SK-N-SH treated with all-trans-retinoic acid at 6 μM for 48 hours (cell line): ENCODE measurements at regions not wholly inside any gene's neighbourhood (a gene's known extent, or its start where the extent isn't known, plus 50 kb on each side); places are given as distances from the start of the nearest gene placed in this dataset.

Experiments
- ATAC-seq: fragments of 200-7000 bp; cut with Tn5 transposase; 3 replicates; pipeline ENCODE4 v1.9.1; 2020; ENCODE audit warnings: mild to moderate bottlenecking, moderate library complexity
- ARNTL ChIP-seq: fragments of 450-650 bp; formaldehyde crosslinking; IDR thresholded peaks from 2 replicates; pipeline ENCODE4 v1.5.0; 2020; ENCODE audit warnings: low read depth, mild to moderate bottlenecking, moderate library complexity, borderline replicate concordance
- BACH2 ChIP-seq: fragments of 250-450 bp; sonication (Bioruptor Pico); IDR thresholded peaks from 2 replicates; pipeline ENCODE4 v1.9.0; 2021; ENCODE audit warnings: mild to moderate bottlenecking, borderline replicate concordance
- ESRRG ChIP-seq: fragments of 250-450 bp; sonication (Bioruptor Pico); IDR thresholded peaks from 2 replicates; pipeline ENCODE4 v1.6.1; 2021; ENCODE audit warnings: mild to moderate bottlenecking
- GLIS3 ChIP-seq: fragments of 250-450 bp; sonication (Bioruptor Pico); IDR thresholded peaks from 2 replicates; pipeline ENCODE4 v1.5.0; 2020; ENCODE audit warnings: mild to moderate bottlenecking, moderate library complexity
- ISL1 ChIP-seq: fragments of 250-450 bp; sonication (Bioruptor Pico); IDR thresholded peaks from 2 replicates; pipeline ENCODE4 v2.1.2; 2022; ENCODE audit warnings: mild to moderate bottlenecking, moderate library complexity
- OSR1 ChIP-seq: fragments of 250-450 bp; sonication (Bioruptor Pico); IDR thresholded peaks from 2 replicates; pipeline ENCODE4 v1.8.0; 2022; ENCODE audit warnings: moderate library complexity, mild to moderate bottlenecking, inconsistent platforms
- PPARA ChIP-seq: fragments of 250-450 bp; sonication (Bioruptor Pico); IDR thresholded peaks from 2 replicates; pipeline ENCODE4 v1.5.0; 2020; ENCODE audit warnings: mild to moderate bottlenecking, borderline replicate concordance
- RARB ChIP-seq: fragments of 250-450 bp; sonication (Bioruptor Pico); IDR thresholded peaks from 2 replicates; pipeline ENCODE4 v1.8.0; 2021; ENCODE audit warnings: mild to moderate bottlenecking, moderate library complexity
- SNAI2 ChIP-seq: fragments of 250-450 bp; sonication (Bioruptor Pico); IDR thresholded peaks from 2 replicates; pipeline ENCODE4 v1.5.0; 2020; ENCODE audit warnings: mild to moderate bottlenecking, moderate library complexity
- TCF4 ChIP-seq: fragments of 250-450 bp; sonication (Bioruptor Pico); IDR thresholded peaks from 2 replicates; pipeline ENCODE4 v1.8.0; 2021; ENCODE audit warnings: mild to moderate bottlenecking, moderate library complexity, borderline replicate concordance
- TOX ChIP-seq: fragments of 250-450 bp; sonication (Bioruptor Pico); IDR thresholded peaks from 2 replicates; pipeline ENCODE4 v1.8.0; 2021; ENCODE audit warnings: mild to moderate bottlenecking, moderate library complexity, borderline replicate concordance
- ZC3H10 ChIP-seq: fragments of 250-450 bp; sonication (Bioruptor Pico); IDR thresholded peaks from 2 replicates; pipeline ENCODE4 v1.5.1; 2021; ENCODE audit warnings: mild to moderate bottlenecking, moderate library complexity
- ZFP3 ChIP-seq: fragments of 250-450 bp; sonication (Bioruptor Pico); IDR thresholded peaks from 2 replicates; pipeline ENCODE4 v1.5.0; 2020; ENCODE audit warnings: mild to moderate bottlenecking, moderate library complexity
- ZFP30 ChIP-seq: fragments of 450-650 bp; formaldehyde crosslinking; IDR thresholded peaks from 2 replicates; pipeline ENCODE4 v1.5.0; 2022; ENCODE audit warnings: mild to moderate bottlenecking, moderate library complexity
- ZNF565 ChIP-seq: fragments of 450-650 bp; formaldehyde crosslinking; conservative IDR thresholded peaks from 2 replicates; pipeline ENCODE4 v1.5.0; 2020; ENCODE audit warnings: low read depth, mild to moderate bottlenecking, moderate library complexity
- ZNF8 ChIP-seq: fragments of 450-650 bp; formaldehyde crosslinking; IDR thresholded peaks from 2 replicates; pipeline ENCODE4 v1.5.0; 2020; ENCODE audit warnings: mild to moderate bottlenecking, moderate library complexity
- TF ChIP-seq, protein P1 (sequence below): fragments of 250-450 bp; sonication (Bioruptor Pico); IDR thresholded peaks from 2 replicates; pipeline ENCODE4 v1.8.0; 2021; ENCODE audit warnings: low read depth, mild to moderate bottlenecking, moderate library complexity, borderline replicate concordance
- TF ChIP-seq, protein P2 (sequence below): fragments of 250-450 bp; sonication (Bioruptor Pico); IDR thresholded peaks from 2 replicates; pipeline ENCODE4 v1.5.1; 2021; ENCODE audit warnings: mild to moderate bottlenecking, moderate library complexity
- TF ChIP-seq, protein P3 (sequence below): fragments of 250-450 bp; sonication (Bioruptor Pico); IDR thresholded peaks from 2 replicates; pipeline ENCODE4 v1.5.1; 2020; ENCODE audit warnings: low read depth, mild to moderate bottlenecking, moderate library complexity
- TF ChIP-seq, protein P4 (sequence below): fragments of 250-450 bp; sonication (Bioruptor Pico); IDR thresholded peaks from 2 replicates; pipeline ENCODE4 v1.8.0; 2020; ENCODE audit warnings: mild to moderate bottlenecking, moderate library complexity, borderline replicate concordance
- TF ChIP-seq, protein P5 (sequence below): fragments of 250-450 bp; sonication (Bioruptor Pico); IDR thresholded peaks from 2 replicates; pipeline ENCODE4 v1.5.0; 2020; ENCODE audit warnings: mild to moderate bottlenecking, moderate library complexity

DNA sequence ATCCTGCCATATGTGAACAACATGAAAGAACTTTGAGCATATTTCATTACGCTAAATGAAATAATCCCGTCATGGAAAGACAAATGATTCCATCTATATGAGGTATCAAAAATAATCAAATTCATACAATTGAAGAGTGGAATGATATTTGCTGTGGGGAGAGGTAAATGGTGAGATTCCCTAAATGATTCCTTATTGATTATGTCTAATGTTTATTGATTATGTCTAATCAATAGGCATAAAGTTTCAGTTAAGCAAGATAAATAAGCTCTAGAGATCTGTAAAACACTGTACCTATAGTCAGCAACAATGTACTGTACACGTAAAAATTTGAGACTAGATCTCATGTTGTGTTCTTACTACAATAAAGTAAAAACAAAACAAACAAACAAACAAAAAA is 85.4 kb upstream of the MEGF10 start:
- no peak for ATAC-seq
- TF ChIP-seq ESRRG (no peak), ARNTL (CRISPR knock-in tag) (no peak), ZNF8 (no peak), TCF4 (CRISPR knock-in tag) (no peak), BACH2 (CRISPR knock-in tag) (no peak), PPARA (CRISPR knock-in tag) (no peak), ISL1 (CRISPR knock-in tag) (no peak), RARB (CRISPR knock-in tag) (no peak), OSR1 (no peak), SNAI2 (no peak), ZFP3 (no peak), ZFP30 (CRISPR knock-in tag) (no peak), TOX (CRISPR knock-in tag) (no peak), ZNF565 (no peak), ZC3H10 (CRISPR knock-in tag) (no peak)
- TF ChIP-seq, protein P1, sequence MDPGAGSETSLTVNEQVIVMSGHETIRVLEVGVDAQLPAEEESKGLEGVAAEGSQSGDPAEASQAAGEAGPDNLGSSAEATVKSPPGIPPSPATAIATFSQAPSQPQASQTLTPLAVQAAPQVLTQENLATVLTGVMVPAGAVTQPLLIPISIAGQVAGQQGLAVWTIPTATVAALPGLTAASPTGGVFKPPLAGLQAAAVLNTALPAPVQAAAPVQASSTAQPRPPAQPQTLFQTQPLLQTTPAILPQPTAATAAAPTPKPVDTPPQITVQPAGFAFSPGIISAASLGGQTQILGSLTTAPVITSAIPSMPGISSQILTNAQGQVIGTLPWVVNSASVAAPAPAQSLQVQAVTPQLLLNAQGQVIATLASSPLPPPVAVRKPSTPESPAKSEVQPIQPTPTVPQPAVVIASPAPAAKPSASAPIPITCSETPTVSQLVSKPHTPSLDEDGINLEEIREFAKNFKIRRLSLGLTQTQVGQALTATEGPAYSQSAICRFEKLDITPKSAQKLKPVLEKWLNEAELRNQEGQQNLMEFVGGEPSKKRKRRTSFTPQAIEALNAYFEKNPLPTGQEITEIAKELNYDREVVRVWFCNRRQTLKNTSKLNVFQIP (CRISPR knock-in tag) = no peak
- TF ChIP-seq, protein P2, sequence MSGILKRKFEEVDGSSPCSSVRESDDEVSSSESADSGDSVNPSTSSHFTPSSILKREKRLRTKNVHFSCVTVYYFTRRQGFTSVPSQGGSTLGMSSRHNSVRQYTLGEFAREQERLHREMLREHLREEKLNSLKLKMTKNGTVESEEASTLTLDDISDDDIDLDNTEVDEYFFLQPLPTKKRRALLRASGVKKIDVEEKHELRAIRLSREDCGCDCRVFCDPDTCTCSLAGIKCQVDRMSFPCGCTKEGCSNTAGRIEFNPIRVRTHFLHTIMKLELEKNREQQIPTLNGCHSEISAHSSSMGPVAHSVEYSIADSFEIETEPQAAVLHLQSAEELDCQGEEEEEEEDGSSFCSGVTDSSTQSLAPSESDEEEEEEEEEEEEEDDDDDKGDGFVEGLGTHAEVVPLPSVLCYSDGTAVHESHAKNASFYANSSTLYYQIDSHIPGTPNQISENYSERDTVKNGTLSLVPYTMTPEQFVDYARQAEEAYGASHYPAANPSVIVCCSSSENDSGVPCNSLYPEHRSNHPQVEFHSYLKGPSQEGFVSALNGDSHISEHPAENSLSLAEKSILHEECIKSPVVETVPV (CRISPR knock-in tag) = no peak
- TF ChIP-seq, protein P3, sequence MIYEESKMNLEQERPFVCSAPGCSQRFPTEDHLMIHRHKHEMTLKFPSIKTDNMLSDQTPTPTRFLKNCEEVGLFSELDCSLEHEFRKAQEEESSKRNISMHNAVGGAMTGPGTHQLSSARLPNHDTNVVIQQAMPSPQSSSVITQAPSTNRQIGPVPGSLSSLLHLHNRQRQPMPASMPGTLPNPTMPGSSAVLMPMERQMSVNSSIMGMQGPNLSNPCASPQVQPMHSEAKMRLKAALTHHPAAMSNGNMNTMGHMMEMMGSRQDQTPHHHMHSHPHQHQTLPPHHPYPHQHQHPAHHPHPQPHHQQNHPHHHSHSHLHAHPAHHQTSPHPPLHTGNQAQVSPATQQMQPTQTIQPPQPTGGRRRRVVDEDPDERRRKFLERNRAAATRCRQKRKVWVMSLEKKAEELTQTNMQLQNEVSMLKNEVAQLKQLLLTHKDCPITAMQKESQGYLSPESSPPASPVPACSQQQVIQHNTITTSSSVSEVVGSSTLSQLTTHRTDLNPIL (CRISPR knock-in tag) = no peak
- TF ChIP-seq, protein P4, sequence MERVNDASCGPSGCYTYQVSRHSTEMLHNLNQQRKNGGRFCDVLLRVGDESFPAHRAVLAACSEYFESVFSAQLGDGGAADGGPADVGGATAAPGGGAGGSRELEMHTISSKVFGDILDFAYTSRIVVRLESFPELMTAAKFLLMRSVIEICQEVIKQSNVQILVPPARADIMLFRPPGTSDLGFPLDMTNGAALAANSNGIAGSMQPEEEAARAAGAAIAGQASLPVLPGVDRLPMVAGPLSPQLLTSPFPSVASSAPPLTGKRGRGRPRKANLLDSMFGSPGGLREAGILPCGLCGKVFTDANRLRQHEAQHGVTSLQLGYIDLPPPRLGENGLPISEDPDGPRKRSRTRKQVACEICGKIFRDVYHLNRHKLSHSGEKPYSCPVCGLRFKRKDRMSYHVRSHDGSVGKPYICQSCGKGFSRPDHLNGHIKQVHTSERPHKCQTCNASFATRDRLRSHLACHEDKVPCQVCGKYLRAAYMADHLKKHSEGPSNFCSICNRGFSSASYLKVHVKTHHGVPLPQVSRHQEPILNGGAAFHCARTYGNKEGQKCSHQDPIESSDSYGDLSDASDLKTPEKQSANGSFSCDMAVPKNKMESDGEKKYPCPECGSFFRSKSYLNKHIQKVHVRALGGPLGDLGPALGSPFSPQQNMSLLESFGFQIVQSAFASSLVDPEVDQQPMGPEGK = no peak
- TF ChIP-seq, protein P5, sequence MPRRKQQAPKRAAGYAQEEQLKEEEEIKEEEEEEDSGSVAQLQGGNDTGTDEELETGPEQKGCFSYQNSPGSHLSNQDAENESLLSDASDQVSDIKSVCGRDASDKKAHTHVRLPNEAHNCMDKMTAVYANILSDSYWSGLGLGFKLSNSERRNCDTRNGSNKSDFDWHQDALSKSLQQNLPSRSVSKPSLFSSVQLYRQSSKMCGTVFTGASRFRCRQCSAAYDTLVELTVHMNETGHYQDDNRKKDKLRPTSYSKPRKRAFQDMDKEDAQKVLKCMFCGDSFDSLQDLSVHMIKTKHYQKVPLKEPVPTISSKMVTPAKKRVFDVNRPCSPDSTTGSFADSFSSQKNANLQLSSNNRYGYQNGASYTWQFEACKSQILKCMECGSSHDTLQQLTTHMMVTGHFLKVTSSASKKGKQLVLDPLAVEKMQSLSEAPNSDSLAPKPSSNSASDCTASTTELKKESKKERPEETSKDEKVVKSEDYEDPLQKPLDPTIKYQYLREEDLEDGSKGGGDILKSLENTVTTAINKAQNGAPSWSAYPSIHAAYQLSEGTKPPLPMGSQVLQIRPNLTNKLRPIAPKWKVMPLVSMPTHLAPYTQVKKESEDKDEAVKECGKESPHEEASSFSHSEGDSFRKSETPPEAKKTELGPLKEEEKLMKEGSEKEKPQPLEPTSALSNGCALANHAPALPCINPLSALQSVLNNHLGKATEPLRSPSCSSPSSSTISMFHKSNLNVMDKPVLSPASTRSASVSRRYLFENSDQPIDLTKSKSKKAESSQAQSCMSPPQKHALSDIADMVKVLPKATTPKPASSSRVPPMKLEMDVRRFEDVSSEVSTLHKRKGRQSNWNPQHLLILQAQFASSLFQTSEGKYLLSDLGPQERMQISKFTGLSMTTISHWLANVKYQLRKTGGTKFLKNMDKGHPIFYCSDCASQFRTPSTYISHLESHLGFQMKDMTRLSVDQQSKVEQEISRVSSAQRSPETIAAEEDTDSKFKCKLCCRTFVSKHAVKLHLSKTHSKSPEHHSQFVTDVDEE (CRISPR knock-in tag) = no peak

DNA sequence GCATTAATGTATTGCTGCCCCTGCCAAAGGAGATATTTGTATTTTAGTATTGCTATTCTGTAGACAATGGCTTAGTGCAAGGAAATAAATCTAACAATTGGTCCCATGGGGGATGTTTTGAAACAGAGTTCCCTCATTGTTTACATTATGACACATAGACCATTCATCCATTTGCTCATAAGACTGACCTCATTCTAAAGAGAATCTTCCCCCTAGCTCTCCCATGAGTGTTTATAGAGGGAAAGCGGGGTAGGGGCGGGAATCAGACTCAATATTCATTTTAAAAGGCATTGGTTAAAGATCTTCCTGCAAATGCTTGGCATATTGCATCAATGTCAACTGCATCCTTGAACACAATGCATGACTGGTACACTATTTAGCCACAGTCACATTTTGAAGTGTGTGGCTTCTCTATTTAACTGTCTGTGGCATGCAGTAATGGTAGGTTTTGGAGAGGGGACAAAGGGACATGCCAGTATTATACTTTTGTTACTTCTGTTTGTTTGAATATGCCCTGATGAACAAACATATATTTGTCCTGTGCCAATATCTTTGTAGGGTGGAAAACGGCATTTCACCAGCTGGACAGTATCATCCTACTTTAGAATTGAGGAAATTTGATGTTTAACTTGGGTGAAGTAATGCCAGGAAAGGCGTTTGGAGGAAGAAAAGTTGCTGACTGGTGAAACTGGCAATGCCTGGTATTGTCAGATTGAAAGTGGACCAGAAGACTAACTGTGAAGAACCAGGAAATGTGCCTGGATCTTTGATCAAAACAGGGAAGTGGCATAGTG is 84.1 kb upstream of the MEGF10 start:
- ATAC-seq = peak; percentile 57
- TF ChIP-seq TCF4 (CRISPR knock-in tag) = no peak
- peak; percentile 46 for TF ChIP-seq ISL1 (CRISPR knock-in tag)

DNA sequence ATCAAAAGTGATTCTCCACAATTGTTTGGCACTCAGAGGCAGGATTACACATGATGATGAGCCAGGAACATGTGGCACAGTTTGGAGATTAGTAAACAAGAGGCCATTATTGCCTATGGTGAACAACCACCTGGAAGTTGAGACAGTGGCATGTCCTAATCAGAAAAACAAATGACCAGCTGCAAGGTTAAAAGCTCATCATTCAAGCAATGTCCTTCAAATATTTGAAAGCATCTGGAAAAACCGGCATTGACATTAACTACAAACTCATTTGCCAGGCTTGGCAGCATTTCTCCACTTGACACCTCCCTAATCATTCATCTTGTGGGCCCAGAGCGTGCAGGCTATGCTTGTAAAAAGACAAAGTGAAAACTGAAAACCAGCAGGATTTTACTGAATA is 80.6 kb upstream of the MEGF10 start:
- ATAC-seq = no peak
- TF ChIP-seq TOX (CRISPR knock-in tag) (no peak), ISL1 (CRISPR knock-in tag) (no peak), SNAI2 (no peak), ZNF565 (no peak), ZFP3 (no peak), ZFP30 (CRISPR knock-in tag) (no peak), ZNF8 (no peak), GLIS3 (CRISPR knock-in tag) (no peak), OSR1 (no peak), BACH2 (CRISPR knock-in tag) (no peak), RARB (CRISPR knock-in tag) (no peak), TCF4 (CRISPR knock-in tag) (no peak), PPARA (CRISPR knock-in tag) (no peak)
- TF ChIP-seq, protein P1 (CRISPR knock-in tag) = no peak
- TF ChIP-seq, protein P4 = no peak
- TF ChIP-seq, protein P2 (CRISPR knock-in tag) = no peak
